ENCODE measurements at regions not wholly inside any gene's neighbourhood (a gene's known extent, or its start where the extent isn't known, plus 50 kb on each side); places are given as distances from the start of the nearest gene placed in this dataset.

GRCh38 chr14:53346988-53347387 is 193.9 kb upstream of the DDHD1 start:
- intact Hi-C loops (cut with micrococcal nuclease): no loop called here
- TF ChIP-seq CTCF (IDR thresholded peaks at IDR 0.05; ENCODE audit: borderline replicate concordance): no peak

DNA sequence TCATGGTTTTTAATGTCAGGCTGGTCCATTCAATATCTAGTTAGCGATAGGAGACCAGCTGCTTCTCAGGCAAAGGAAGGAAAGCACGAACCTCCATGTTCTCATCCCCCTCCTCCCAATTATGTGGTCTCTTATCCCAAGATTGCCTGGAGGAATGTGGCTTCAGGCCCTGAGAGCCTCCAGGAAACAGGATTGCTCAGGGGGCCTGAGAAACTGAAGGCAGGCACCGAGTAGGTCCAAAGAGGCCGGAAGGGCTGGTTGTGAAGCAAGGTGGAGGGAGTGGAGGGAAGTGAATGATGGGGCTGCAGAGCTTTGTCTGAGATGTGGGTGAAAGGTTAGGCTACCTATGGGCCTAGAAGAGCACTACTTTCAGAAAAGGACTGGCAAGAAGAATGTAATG is 188.2 kb upstream of the DDHD1 start:
- H3K9me3 ChIP-seq (replicated peaks): no peaks in the 10 kb centered on the region
- DNase-seq: no peak
- no peaks in the 10 kb centered on the region for H3K27me3 ChIP-seq (ENCODE audit: low read depth)
- H3K4me1 ChIP-seq: no peaks in the 10 kb centered on the region
- no peaks in the 10 kb centered on the region for H3K36me3 ChIP-seq
- no peak overlapping the region for H3K27ac ChIP-seq (replicated peaks)
- no peak for TF ChIP-seq CTCF (IDR thresholded peaks at IDR 0.05; ENCODE audit: borderline replicate concordance)
- intact Hi-C loops (cut with micrococcal nuclease): no loop called here
- H3K4me3 ChIP-seq: no peak overlapping the region

More at GRCh38 chr14:53346988-53347387, 193.9 kb upstream of the DDHD1 start:
- no peak overlapping the region for H3K4me3 ChIP-seq
- H3K9me3 ChIP-seq (replicated peaks): no peaks in the 10 kb centered on the region
- no peak overlapping the region for H3K27ac ChIP-seq (replicated peaks)
- H3K4me1 ChIP-seq: no peaks in the 10 kb centered on the region
- H3K36me3 ChIP-seq: no peaks in the 10 kb centered on the region
- H3K27me3 ChIP-seq (ENCODE audit: low read depth): no peaks in the 10 kb centered on the region
- no peak for DNase-seq

GRCh38 chr14:53338192-53338591 is 185.1 kb upstream of the DDHD1 start:
- Histone ChIP-seq H3K27ac (replicated peaks) (no peak overlapping the region), H3K36me3 (no peaks in the 10 kb centered on the region), H3K27me3 (ENCODE audit: low read depth) (no peaks in the 10 kb centered on the region), H3K4me3 (no peak overlapping the region), H3K4me1 (no peaks in the 10 kb centered on the region), H3K9me3 (replicated peaks) (no peaks in the 10 kb centered on the region)
- DNase-seq: no peak
- TF ChIP-seq CTCF (IDR thresholded peaks at IDR 0.05; ENCODE audit: borderline replicate concordance): no peak
- intact Hi-C loops (cut with micrococcal nuclease): no loop called here

DNA sequence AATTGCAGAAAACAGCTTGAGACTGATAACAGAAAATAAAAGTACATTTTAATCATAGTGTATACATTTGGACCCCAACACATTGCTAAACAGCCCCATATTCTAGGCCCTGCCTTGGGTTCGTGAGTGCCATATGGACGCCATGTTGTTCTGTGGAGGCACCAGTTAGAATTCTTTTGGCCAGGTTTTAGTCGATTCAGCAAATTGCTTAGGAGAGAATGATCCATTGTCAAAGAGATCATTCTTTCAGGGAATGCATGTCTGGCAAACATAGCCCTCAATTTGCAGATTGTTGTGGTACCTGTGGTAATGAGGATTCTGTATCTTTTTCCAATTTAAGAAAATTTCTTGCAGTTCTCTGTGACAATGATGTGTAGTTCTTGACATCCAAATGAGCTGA is 183.6 kb upstream of the DDHD1 start:
- no peak for DNase-seq
- Histone ChIP-seq H3K27ac (replicated peaks) (no peak overlapping the region), H3K27me3 (ENCODE audit: low read depth) (no peaks in the 10 kb centered on the region), H3K9me3 (replicated peaks) (no peaks in the 10 kb centered on the region), H3K36me3 (no peaks in the 10 kb centered on the region), H3K4me3 (no peak overlapping the region), H3K4me1 (no peaks in the 10 kb centered on the region)
- intact Hi-C loops (cut with micrococcal nuclease): no loop called here
- no peak for TF ChIP-seq CTCF (IDR thresholded peaks at IDR 0.05; ENCODE audit: borderline replicate concordance)

DNA sequence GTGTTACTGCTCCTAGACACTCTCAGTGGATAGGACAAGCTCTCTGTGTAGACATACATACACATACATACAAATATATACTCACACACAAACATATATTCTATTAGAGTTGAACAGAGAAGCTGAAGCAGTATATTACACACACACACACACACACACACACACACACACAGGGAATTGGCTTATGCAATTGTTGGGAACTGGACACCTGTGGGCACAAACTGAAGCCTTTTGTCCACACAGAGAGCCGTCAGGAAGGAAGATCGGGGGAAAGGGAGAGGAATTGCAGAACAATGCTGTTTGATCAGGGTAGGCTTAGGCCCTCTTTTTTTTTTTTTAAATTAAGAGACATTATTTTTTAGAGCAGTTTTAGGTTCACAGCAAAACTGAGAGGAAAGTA is 180.7 kb upstream of the DDHD1 start:
- no peaks in the 10 kb centered on the region for H3K36me3 ChIP-seq
- TF ChIP-seq CTCF (IDR thresholded peaks at IDR 0.05; ENCODE audit: borderline replicate concordance): no peak
- no peaks in the 10 kb centered on the region for H3K4me1 ChIP-seq
- H3K9me3 ChIP-seq (replicated peaks): no peaks in the 10 kb centered on the region
- no peak for DNase-seq
- H3K27ac ChIP-seq (replicated peaks): no peak overlapping the region
- H3K27me3 ChIP-seq (ENCODE audit: low read depth): no peaks in the 10 kb centered on the region
- intact Hi-C loops (cut with micrococcal nuclease): no loop called here
- H3K4me3 ChIP-seq: no peak overlapping the region

DNA sequence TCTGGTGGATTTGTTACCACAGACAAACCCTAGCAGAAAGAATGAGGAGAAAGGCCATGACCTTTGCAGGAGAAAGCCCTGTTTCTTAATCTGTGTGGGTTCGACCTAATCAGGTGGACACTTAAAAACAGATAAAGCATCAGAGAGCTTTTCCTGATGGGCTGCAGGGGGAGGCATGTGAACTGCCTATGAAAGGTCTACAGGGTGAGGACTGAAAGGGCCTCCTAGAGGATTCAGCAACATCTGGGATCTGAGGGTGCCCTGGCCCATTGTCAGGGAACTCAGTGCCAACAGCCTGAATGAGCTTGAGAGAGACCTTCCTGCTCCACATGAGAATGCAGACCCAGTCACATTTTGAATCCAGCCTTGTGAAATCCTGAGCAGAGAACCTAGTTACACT is 178.8 kb upstream of the DDHD1 start:
- H3K9me3 ChIP-seq (replicated peaks): no peaks in the 10 kb centered on the region
- TF ChIP-seq CTCF (IDR thresholded peaks at IDR 0.05; ENCODE audit: borderline replicate concordance): no peak

More for the DNA sequence above, 178.8 kb upstream of the DDHD1 start:
- intact Hi-C loops (cut with micrococcal nuclease): no loop called here
- no peak for DNase-seq
- Histone ChIP-seq H3K27ac (replicated peaks) (no peak overlapping the region), H3K4me1 (no peaks in the 10 kb centered on the region), H3K4me3 (no peak overlapping the region), H3K36me3 (no peaks in the 10 kb centered on the region), H3K27me3 (ENCODE audit: low read depth) (no peaks in the 10 kb centered on the region)

All from left ventricle myocardium inferior (tissue), 1 donor.